HG03159 (cell line): ENCODE measurements at regions not wholly inside any gene's neighbourhood (a gene's known extent, or its start where the extent isn't known, plus 50 kb on each side); places are given as distances from the start of the nearest gene placed in this dataset.
"Not testable (repeated sequence)": the region's sequence is repeated elsewhere in the genome, so short reads cannot be mapped to it uniquely, and the experiment has no call there.

Source experiments
- ATAC-seq: cut with Tn5 transposase; IDR thresholded peaks from one replicate; pipeline ENCODE4 v1.9.1; 2021; ENCODE audit warnings: mild to moderate bottlenecking, moderate library complexity; ENCODE audit not compliant: unreplicated experiment

DNA sequence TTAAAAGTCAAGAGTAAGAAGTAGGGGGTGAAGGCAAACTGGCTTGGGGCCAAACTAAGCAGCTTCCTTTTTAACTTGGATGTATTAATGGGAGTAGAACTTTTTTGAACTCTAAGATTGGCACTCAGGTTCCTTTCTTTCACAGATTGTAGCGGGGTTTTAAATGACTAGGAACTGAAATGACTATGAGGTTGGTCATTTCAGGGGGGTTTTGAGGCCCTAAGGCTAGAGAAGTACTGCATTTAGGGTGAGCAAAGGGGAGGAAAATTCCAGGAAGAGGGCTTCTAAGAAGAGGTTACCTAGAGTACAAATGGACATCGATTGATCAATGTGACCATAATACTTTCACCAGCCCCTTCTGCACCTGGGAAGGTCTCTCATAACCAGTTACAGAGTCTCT, 381.8 kb downstream of the MLLT3 start:
- no peak for ATAC-seq

DNA sequence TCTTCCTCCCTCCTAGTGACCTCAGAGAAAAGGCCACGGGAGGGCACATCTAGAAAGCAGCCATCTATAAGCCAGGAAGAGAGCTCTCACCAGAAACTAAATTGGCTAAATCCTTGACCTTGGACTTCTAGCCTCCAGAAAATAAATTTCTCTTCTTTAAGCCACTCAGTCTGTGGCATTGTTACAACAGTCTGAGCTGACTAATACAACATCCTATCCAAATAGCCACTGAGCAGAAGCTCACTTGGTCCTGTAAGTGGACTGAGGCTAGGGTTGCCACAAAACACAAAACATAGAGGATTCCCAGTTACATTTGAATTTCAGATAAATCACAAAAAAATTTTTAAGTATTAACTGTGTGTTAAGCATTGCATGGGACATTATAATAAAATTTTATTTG, 383.4 kb downstream of the MLLT3 start:
- ATAC-seq: no peak

DNA sequence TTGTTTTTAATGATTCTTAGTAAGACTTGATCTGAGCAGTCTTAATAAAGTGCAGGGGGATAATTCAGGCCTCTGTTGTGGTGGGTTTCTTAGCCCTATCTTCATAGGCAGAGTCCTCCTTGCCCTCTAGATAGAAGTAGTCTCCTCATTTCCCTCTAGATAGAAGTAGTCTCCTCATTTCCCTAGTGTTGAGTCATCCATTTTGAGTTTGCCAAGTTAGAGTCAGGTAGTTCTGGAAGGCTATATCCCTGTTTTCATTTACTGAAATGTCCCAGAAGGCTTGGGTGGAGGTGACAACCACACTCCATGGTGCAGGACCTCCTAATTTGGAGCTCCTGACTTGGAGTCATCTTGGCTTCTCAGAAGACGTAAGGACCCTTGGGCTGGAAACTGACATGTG, 384.6 kb downstream of the MLLT3 start:
- no peak for ATAC-seq

DNA sequence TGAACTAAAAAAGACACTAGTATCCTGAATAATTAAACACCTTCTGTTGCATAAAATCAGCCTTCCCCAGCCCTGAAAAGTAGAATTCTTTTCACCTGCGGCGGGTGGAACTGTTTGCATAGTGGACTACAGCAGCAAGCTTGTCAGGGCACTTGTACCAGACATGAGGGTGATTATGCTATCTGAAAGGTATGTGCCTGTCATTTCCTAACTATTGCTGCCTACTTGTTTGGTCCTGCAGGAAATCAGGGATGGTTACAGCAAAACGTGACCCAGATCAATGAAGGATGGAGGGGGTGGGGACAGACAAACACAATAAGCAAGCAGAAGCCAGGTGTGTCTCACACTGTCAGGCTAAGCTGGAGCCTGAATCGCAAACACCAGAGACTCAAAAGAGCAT, 385.6 kb downstream of the MLLT3 start:
- ATAC-seq: no peak

DNA sequence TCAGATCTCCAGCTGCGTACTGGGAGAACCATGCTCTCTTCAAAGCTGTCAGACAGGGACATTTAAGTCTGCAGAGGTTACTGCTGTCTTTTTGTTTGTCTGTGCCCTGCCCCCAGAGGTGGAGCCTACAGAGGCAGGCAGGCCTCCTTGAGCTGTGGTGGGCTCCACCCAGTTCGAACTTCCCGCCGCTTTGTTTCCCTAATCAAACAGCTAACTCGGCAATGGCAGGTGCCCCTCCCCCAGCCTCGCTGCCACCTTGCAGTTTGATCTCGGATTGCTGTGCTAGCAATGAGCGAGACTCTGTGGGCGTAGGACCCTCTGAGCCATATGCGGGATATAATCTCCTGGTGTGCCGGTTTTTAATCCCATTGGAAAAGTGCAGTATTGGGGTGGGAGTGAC, 387.1 kb downstream of the MLLT3 start:
- not testable (repeated sequence) for ATAC-seq

DNA sequence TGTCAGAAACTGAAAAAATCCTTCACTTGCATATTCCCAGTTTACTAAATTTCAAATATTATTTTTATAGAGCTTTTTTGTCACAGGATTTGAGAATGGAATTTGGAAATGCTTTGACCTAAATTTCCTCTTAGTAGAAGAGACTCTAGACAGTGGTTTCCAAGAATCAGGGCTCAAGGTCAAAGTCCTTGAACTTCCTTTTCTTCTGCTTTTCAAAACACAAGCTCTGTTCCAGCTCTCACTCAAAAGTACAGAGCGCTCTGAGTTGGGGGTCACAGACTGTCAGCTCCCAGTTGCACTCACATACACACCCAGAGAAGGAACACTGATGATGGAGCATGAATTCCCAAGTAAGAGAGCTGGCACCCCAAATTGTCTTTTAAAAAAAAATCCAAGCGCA, 394.2 kb downstream of the MLLT3 start:
- ATAC-seq: no peak

DNA sequence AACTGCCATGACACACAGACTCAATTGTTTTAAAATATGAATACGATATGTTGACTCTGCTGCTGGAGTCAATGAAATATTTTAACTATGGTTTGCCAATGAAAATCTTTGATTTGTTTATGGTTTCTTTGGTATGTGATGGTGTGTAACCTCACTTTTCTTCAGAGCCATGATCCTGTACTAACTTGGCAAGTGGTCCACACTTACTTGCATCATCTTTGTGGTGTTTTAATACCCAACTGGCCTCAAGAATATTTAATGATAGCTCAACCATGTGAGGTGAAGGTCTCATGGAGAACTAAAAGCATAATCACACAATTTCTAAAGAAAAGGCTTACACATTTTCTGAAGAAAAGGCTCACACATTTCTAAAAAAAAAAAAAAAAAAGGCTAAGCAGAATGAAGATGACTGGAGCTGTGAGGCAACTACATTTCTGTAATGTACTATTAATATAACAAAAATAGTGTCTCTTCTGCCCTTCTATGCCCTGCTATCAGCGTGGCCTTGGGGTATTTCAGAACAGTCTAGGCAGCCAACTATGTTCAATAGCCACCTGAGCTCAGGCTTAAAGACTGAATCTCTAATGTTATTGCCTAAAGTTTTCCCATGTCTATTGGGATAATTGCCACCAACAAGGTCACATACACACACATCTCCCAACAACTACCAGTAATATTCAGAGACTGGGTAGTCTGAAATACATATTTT, 395.0 kb downstream of the MLLT3 start:
- ATAC-seq: no peak

DNA sequence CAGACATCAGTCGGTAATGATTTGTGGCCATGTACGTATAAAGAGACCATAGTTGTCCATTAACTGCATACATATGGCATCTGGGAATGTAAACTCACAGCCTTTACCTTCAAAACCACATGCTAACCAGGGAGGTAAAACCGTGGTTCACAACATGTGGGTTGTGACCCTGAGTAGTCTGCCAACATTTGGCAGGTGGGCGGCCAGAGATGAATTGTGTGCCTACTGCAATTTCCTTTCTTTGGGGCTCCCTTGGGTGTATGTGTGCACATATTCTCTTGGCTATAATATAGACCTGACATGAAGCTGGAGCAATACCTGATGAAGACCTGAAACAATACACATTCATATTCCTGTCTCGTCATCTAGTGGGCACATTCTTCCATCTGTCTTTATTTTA, 396.0 kb downstream of the MLLT3 start:
- no peak for ATAC-seq

DNA sequence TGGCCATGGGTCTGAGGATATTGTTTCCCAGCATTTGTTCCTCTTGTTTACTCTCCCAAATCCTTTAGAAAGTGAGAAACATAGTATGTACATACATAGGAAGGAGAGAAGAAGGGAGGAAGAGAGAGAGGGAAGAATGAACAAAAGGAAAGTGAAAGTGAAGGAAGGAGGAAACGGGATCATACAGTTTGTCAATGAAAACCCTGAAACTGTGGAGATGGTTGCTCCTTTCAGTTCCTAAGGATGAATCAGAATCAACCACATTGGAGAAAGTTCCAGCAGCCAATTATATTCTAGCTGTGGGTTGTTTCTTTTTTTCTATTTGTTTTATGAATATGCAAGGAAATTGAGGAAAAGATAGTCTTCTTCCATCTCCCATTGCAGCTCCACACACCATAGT, 396.5 kb downstream of the MLLT3 start:
- no peak for ATAC-seq

DNA sequence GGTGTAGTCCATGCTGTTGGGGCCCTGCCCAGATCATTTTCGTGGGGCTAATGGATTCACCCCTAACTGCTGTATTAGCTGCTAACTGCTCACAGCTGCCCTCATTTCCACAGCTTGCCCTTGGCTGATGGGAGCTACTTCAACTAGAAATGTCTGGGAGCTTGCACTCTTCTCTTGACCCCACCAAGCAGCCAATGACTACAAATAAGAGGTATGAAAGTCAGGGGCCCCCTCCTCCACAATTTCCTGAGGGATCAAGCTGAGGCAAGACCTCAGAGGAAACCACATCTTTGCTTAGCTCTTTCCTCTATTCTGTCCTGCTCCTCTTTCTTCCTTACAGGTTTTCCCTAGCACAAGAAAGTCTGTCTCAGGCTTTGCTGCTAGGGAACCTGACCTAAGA, 397.5 kb downstream of the MLLT3 start:
- ATAC-seq: no peak

DNA sequence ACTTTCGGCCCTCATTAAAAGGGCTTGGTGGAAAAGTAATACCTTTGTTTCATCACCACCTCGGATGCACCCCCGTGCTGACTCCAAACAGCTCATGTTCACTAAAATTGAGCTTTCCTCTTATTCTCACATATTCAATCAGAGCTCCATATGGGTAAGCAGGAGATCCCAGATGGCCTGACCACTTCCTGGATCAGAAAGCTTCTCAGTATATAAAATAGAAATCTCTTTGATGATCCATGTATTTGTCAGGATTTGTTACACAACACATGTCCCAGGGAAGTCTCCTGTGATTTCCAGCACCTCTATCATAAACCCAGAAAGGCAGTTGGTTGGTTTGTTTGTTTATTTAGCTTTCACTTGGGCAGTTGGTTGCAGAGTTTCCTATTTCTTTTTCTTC, 402.0 kb downstream of the MLLT3 start:
- ATAC-seq: no peak

DNA sequence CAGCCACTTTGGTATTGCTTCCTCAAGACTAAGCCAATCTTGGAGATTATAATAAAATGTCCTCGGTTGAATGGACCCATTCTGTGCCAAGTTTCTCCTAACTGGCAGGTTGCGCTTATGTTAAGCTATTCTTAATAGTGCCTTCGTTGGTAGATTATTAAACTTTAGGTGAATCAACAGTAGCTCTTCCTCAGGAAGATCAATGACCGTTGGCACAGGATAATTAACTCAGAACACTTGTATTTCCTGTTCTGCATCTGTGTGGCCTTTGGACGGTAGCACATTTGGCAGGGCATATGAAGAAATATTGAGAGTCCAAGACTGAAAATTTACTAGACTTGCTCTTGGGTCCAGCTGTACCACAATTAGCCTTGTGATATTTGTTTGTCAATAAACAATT, 402.9 kb downstream of the MLLT3 start:
- no peak for ATAC-seq

DNA sequence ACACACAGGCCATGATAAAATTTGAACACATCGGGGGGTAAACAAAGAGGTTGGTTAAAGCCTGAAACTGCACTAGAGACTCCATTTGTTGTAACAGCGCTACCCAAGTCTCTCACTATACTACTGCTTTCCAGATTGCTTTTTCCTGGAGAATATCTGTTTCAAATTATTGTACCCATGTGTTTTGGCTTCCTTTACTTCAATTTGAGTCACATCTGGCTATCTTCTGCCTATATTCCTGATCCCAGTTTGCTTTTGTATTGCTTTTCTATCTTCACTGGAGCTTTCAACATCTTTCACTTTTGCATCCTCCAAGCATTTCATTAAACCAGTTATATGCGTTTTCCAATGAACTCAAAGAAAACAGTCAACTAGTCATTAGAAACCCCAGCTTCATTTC, 404.7 kb downstream of the MLLT3 start:
- no peak for ATAC-seq

DNA sequence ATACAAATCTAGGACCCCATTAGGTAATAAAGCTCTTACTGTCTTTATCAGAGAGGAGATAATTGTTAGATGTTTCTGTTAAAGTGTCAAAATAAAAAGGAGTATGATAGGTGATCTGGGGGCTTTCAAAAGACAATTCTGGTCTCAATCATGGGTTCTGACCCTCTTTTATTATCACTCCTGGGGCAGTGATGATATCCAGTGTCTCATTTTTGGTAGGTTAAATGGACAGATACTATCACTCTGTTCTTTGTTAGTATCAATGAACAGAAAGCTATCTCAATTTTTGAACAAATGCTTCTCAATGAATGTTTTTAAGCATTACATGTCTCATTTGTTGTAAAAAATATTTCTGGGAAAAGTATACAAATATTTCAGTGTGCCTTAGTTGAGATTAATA, 405.9 kb downstream of the MLLT3 start:
- no peak for ATAC-seq

DNA sequence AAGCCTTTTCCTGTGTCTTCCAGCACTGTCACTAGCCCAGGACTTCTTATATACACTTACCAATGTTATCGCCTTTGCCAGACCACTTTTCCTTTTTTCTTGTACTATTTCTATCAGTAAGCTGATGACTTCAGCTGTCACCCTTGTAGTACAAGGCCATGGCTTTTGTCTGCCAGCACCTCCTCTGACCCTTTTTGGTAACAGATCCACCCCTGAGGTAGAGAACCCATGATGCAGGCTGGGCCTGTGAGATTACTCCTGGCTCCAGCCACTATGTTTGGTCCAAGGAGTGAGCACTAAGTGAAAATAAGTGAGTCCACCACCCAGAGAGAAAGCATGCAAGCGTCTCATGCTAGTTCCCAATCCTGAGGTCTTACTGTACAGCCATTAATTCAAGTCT, 406.7 kb downstream of the MLLT3 start:
- ATAC-seq: no peak

DNA sequence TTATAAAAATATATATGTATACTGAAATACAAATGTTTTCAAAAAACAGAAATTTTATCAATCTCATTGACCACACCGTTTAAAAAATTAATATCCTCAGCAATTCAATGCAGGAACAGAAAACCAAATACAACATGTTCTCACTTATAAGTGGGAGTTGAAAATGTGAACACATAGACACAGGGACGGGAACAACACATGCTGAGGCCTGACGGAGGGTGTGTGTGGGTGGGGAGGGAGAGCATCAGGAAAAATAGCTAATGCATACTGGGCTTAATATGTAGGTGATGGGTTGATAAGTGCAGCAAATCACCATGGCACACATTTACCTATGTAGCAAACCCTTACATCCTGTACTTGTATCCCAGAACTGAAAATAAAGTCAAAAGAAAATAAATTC, 409.5 kb downstream of the MLLT3 start:
- ATAC-seq: no peak

DNA sequence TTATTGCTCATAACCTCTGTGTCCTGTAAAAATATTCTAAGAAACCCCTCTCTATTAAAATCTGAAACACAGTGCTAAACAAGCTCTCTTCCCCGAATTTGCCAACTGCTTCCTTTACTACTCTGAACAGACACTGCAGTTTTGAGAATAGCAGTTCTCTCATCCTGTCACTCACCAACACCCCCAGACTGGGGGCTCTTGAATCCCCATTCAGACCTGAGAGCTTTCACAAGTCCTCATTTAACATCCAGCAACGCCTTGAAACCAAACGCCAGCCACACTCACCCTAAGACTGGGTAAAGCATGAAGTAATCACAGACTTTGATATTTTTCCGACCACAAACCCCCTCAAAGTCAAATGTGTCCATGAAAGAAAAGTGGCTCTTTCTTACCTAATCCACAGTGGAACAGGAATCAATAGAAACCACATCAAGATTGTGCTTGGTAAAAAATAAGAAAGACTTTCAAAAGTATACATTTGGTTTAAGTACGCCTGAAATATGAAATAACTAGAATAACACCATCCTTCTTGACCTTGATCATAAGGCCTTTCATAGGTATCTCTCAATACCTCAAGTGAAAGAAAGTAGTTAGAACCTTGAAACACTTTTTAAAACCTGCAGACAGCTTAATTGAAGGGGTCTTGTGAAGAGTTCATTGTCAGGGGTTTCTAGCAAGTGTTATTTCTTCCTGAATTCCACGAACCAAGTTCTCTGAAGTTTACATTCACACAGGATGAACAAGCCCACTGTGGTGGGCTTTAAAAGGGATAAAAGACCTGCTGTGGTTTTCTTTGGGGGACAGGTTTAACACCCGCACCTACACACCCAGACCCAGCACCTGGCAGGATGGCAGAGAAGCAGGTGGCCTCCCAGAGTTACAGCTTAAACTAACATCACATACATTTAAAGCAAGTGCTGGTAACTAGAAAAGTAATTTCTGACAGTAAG, 412.6 kb downstream of the MLLT3 start:
- no peak for ATAC-seq

DNA sequence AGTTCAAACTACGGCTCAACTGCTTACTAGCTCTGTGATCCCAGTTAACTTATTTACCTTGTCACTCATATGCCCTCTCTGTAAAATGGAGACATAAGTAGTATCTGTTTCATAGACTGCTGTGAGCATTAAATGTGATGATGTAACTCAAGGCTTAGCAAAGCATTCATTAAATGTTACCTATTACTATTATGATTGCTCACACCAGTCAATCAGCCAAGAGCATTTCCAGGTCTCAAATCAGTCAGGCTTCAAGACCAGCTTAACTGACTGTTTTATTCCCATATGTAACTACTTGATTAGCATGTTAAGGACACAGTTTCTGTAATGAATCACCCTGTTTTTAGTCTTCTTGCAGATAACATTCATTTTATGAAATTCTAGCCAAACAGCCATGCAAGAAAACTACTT, 413.3 kb downstream of the MLLT3 start:
- ATAC-seq: no peak

DNA sequence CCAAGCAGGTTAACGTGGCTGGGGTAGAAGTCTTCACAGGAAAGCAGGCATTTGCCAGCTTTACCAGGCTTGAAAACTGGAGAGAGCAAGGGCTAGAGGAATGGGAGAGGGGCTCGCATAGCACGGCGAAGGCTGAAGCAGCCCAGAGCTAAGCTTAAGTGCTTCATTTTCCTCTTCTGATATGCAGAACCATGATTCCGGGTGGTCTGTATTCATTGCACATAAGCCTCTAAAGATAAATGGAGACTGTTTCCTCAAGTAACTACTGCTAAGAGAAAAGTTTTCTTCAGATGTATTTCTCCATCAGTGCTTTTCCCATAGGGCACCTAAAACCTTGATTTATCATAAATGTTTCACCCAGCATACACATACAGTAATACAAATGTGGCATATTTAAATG, 414.1 kb downstream of the MLLT3 start:
- no peak for ATAC-seq

DNA sequence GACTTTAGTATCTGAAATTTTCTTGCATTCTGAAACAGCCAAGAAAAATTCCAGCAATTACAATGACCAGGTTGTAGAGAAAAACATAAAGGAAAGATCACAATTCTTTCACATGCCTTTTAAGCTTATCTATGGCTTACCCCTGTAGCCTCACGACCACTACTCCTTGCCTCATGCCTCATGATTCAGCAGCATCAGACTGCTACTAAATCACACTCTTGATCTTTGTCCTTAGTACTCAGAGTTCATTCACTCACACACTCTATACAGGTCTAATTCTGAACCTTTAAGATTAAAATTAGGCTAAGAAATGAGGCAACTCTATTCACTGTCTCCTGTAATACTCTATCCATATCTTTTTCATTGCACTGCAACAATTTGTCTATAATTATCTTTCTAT, 415.1 kb downstream of the MLLT3 start:
- no peak for ATAC-seq

DNA sequence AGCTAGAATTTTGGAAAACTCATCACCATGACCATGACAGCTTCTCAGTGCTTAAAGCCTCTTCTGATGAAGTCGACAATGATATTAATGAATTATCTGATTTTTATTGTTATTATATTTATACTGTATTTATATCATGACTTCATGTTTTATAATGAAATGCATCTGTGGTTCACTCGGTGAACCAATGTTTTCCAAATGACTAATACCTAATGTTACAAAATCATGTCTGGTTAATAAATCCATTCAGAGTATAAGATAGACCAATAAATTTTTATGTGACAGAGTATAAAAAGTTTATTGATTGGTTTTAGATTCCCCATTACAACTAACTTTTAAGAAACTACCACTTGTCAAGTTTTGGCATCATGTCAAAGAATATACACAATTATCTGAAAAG, 416.5 kb downstream of the MLLT3 start:
- ATAC-seq: no peak

DNA sequence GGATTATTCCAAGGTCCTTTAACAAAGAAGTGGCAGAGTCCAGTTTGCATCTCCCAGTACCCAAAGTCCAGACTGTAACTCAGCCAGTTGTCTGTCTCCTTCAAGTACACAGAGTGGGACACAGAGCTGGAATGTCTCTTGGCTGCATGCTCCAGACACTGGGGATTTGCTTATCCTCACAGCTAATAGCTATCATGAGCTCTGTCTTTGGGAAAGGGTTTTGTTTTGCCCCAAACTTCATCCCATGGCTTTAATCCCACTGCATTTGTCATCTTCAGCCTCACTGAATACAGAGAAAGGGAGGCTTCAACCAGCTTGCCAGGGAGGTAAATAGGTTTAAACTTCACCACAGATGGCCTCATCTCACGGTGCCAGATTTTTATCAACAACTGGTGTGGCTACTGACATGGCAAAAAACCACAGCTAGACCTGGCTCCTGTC, 412.2 kb upstream of the SLC24A2 start:
- no peak for ATAC-seq
